SH-SY5Y (cell line): ENCODE measurements at regions not wholly inside any gene's neighbourhood (a gene's known extent, or its start where the extent isn't known, plus 50 kb on each side); places are given as distances from the start of the nearest gene placed in this dataset.

Source experiments
- GATA2 ChIP-seq: IDR thresholded peaks from 2 replicates; pipeline ENCODE4 v1.6.1; 2011; ENCODE audit warnings: mild to moderate bottlenecking, low read depth, low read length
- GATA3 ChIP-seq: IDR thresholded peaks from 2 replicates; pipeline ENCODE4 v1.6.1; 2011; ENCODE audit warnings: low read depth, mild to moderate bottlenecking, low read length, moderate library complexity

DNA sequence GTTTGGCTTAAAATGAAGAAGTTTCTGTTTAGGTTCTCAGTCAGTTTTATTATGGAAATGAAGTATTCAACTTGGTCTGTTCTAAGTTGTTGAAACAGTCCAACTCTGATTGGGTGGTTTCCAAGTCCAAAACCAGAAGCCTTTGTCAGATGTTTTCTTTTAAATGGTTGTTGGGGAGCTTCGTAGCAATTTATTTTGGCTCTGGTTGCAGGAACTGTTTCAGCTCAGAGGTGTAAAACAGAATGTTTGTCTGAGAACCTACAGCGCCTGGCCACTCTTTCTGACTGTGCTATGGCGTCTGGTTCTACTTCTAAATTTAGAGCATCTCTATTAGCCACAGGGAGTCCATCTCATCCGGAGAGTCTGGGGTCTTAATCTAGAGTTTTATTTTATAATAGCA, 582.6 kb upstream of the TMPRSS15 start:
- TF ChIP-seq GATA2 = no peak
- no peak for TF ChIP-seq GATA3
